Fibroblast of lung (primary cell): ENCODE measurements at regions not wholly inside any gene's neighbourhood (a gene's known extent, or its start where the extent isn't known, plus 50 kb on each side); places are given as distances from the start of the nearest gene placed in this dataset.

Experiments used
- EZH2 ChIP-seq: IDR thresholded peaks from 2 replicates; pipeline ENCODE4 v1.5.1; 2012; ENCODE audit warnings: low read length, control low read depth, mild to moderate bottlenecking; ENCODE audit errors: missing control alignments
- TF ChIP-seq, protein P1 (sequence below), 2 donors: IDR thresholded peaks in 1 of 2; conservative IDR thresholded peaks in 1 of 2; 1 replicate in 1 of 2; 2 replicates in 1 of 2; pipeline ENCODE4 v1.5.1; 2011 to 2012; ENCODE audit warnings: low read length in 2 of 2, control low read depth in 1 of 2, inconsistent platforms in 1 of 2, low read depth in 1 of 2, mild to moderate bottlenecking in 1 of 2

DNA sequence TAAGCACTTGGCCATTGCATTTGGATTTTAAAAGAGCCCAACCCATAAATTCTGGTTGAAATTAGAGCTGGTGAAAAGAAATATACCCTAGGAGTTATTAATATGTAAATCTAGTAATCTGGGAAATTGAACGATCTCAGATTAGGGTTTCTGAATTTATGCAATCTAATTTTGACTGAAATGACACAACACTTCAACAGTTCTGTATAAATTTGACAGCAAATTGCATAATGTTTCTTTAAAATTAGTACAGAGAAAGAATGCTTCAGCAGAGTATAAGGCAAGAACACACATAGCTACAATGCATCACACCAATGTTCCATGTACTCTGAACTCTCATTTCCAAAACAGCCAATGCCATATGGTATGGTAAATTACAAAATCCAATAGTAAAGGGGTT, 201.5 kb upstream of the ITGA4 start:
- TF ChIP-seq, protein P1, sequence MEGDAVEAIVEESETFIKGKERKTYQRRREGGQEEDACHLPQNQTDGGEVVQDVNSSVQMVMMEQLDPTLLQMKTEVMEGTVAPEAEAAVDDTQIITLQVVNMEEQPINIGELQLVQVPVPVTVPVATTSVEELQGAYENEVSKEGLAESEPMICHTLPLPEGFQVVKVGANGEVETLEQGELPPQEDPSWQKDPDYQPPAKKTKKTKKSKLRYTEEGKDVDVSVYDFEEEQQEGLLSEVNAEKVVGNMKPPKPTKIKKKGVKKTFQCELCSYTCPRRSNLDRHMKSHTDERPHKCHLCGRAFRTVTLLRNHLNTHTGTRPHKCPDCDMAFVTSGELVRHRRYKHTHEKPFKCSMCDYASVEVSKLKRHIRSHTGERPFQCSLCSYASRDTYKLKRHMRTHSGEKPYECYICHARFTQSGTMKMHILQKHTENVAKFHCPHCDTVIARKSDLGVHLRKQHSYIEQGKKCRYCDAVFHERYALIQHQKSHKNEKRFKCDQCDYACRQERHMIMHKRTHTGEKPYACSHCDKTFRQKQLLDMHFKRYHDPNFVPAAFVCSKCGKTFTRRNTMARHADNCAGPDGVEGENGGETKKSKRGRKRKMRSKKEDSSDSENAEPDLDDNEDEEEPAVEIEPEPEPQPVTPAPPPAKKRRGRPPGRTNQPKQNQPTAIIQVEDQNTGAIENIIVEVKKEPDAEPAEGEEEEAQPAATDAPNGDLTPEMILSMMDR (conservative IDR thresholded peaks at IDR 0.05 in 1 of 2, IDR thresholded peaks at IDR 0.05 in 1 of 2; ENCODE audit: low read depth in 1 of 2, low read length in 2 of 2), result no peak
- no peak for TF ChIP-seq EZH2
